ENCODE measurements at regions not wholly inside any gene's neighbourhood (a gene's known extent, or its start where the extent isn't known, plus 50 kb on each side); places are given as distances from the start of the nearest gene placed in this dataset.

DNA sequence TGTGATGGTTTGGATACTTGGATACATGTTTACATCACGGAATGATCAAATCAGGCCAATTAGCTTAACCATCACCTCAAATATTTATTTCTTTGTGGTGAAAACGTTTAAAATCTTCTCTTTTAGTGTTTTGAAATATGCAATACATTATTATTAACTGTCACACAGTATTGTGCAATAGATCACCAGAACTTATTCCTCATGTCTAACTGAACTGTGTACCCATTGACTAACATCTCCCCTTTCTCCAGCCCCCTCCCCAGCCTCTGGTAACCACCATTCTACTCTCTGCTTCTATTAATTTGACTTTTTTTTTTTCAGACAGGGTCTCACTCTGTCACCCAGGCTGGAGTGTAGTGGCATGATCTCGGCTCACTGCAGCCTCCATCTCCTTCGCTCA lies 471.9 kb downstream of the BCOR start (continued):
- TF ChIP-seq EZH2phosphoT487 (IDR thresholded peaks at IDR 0.05; ENCODE audit: borderline replicate concordance, low read depth) (no peak), TEAD4 (IDR thresholded peaks at IDR 0.05; ENCODE audit: borderline replicate concordance, insufficient read depth) (no peak), ELF1 (IDR thresholded peaks at IDR 0.05) (no peak)

DNA sequence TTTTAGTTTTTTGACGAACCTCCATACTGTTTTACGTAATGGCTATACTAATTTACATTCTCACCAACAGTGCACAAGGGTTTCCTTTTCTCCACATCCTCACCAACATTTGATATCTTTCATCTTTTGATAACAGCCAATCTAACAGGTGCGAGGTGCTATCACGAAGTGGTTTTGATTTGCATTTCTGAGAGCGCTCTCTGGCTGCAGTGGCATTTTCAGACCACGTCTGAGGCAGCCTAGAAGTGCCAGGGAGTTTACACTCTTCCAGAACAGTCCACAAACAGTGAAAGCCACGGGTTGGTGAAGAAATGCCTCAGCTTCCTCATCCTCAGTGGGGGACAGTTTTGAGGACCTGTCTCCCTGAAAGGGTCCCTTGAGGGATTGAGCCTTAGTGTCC lies 471.0 kb downstream of the BCOR start:
- no peak overlapping the region for H3K4me3 ChIP-seq (ENCODE audit: low read depth in 2 of 2, low read length in 1 of 2)
- no peaks in the 10 kb centered on the region for H3F3A ChIP-seq (replicated peaks; ENCODE audit: insufficient read depth)
- 27% methylated on average over 7 of the region's 7 CpGs for WGBS (ENCODE audit: low lambda C conversion rate)

DNA sequence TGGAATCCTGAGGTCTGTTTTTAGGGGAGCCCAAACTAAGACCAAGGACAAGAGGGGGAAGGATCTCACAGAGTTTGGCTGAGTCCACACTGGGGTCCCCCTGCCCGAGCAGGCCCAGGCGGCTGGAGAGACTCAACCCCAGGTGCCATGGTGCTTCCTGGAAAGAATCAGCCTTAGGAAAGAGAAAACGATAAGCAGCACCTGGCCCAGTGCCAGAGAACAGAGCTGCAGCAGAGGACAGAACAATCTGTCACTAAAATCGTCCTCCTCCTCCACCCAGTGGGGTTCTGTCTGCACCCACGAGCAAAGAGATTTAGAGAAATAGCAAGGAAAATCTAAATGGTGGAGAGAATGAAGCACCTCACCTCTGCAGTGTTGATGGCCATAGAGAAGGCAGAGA lies 470.5 kb downstream of the BCOR start:
- Histone ChIP-seq H3F3A (replicated peaks; ENCODE audit: insufficient read depth) (no peaks in the 10 kb centered on the region), H3K4me2 (no peak overlapping the region), H3K4me3 (ENCODE audit: low read depth in 2 of 2, low read length in 1 of 2) (no peak overlapping the region), H3K9ac (no peak overlapping the region), H3K27me3 (ENCODE audit: insufficient read depth) (peaks cover 17% of the 10 kb centered on the region; the same call in 1 of the 2 replicates), H3K79me2 (ENCODE audit: insufficient read depth) (no peaks in the 10 kb centered on the region), H3K36me3 (replicated peaks in 1 of 2; ENCODE audit: control insufficient read depth in 1 of 2, insufficient read depth in 2 of 2, low read length in 1 of 2) (no peaks in the 10 kb centered on the region), H3K9me3 (no peaks in the 10 kb centered on the region), H4K20me1 (ENCODE audit: insufficient read depth) (no peaks in the 10 kb centered on the region), H3K27ac (ENCODE audit: low read depth in 2 of 2, low read length in 1 of 2) (peak overlapping the region in 1 of 2 experiments; percentile 3; a peak in 1 of 4 replicates), H2AFZ (ENCODE audit: low read depth) (no peak overlapping the region), H3K9me2 (no peaks in the 10 kb centered on the region), H3K4me1 (ENCODE audit: control insufficient read depth in 1 of 2, insufficient read depth in 2 of 2, low read depth in 1 of 2, low read length in 1 of 2) (peaks cover 0 to 7% of the 10 kb centered on the region in 2 experiments; a peak in 1 of 4 replicates)
- CTCF ChIA-PET, result no interaction called here
- peak; percentile 25 for DNase-seq
- POLR2A ChIA-PET, result no interaction called here
- TF ChIP-seq MEF2A (IDR thresholded peaks at IDR 0.05; ENCODE audit: borderline replicate concordance, low read depth) (no peak), EP300 (IDR thresholded peaks at IDR 0.05; ENCODE audit: borderline replicate concordance in 1 of 2, low read depth in 1 of 2, low read length in 1 of 2) (no peak), EZH2phosphoT487 (IDR thresholded peaks at IDR 0.05; ENCODE audit: borderline replicate concordance, low read depth) (no peak), NFIC (IDR thresholded peaks at IDR 0.05; ENCODE audit: borderline replicate concordance) (no peak), FOSL2 (IDR thresholded peaks at IDR 0.05; ENCODE audit: borderline replicate concordance, low read depth) (no peak), TAF1 (IDR thresholded peaks at IDR 0.05; ENCODE audit: borderline replicate concordance, low read depth, low read length) (no peak), TEAD4 (IDR thresholded peaks at IDR 0.05; ENCODE audit: borderline replicate concordance, insufficient read depth) (no peak), RXRA (IDR thresholded peaks at IDR 0.05; ENCODE audit: borderline replicate concordance, low read depth) (no peak), MXI1 (IDR thresholded peaks at IDR 0.05; ENCODE audit: low read depth, low read length) (no peak), POLR2AphosphoS5 (IDR thresholded peaks at IDR 0.05; ENCODE audit: low read depth, low read length) (no peak), FOXM1 (IDR thresholded peaks at IDR 0.05; ENCODE audit: low read depth) (no peak), CHD2 (IDR thresholded peaks at IDR 0.05; ENCODE audit: low read length, partially characterized antibody) (no peak)
- TF ChIP-seq, protein P1, sequence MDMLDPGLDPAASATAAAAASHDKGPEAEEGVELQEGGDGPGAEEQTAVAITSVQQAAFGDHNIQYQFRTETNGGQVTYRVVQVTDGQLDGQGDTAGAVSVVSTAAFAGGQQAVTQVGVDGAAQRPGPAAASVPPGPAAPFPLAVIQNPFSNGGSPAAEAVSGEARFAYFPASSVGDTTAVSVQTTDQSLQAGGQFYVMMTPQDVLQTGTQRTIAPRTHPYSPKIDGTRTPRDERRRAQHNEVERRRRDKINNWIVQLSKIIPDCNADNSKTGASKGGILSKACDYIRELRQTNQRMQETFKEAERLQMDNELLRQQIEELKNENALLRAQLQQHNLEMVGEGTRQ (IDR thresholded peaks at IDR 0.05; ENCODE audit: borderline replicate concordance, low read depth, low read length), result no peak
- TF ChIP-seq, protein P2, sequence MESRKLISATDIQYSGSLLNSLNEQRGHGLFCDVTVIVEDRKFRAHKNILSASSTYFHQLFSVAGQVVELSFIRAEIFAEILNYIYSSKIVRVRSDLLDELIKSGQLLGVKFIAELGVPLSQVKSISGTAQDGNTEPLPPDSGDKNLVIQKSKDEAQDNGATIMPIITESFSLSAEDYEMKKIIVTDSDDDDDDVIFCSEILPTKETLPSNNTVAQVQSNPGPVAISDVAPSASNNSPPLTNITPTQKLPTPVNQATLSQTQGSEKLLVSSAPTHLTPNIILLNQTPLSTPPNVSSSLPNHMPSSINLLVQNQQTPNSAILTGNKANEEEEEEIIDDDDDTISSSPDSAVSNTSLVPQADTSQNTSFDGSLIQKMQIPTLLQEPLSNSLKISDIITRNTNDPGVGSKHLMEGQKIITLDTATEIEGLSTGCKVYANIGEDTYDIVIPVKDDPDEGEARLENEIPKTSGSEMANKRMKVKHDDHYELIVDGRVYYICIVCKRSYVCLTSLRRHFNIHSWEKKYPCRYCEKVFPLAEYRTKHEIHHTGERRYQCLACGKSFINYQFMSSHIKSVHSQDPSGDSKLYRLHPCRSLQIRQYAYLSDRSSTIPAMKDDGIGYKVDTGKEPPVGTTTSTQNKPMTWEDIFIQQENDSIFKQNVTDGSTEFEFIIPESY (IDR thresholded peaks at IDR 0.05; ENCODE audit: borderline replicate concordance, low read depth), result no peak
- TF ChIP-seq, protein P3, sequence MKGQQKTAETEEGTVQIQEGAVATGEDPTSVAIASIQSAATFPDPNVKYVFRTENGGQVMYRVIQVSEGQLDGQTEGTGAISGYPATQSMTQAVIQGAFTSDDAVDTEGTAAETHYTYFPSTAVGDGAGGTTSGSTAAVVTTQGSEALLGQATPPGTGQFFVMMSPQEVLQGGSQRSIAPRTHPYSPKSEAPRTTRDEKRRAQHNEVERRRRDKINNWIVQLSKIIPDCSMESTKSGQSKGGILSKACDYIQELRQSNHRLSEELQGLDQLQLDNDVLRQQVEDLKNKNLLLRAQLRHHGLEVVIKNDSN (IDR thresholded peaks at IDR 0.05; ENCODE audit: borderline replicate concordance, low read depth), result no peak
- 21% methylated on average over 5 of the region's 5 CpGs for WGBS (ENCODE audit: low lambda C conversion rate)

More for the DNA sequence above, 471.0 kb downstream of the BCOR start:
- peaks cover 17% of the 10 kb centered on the region; the same call in 1 of the 2 replicates for H3K27me3 ChIP-seq (ENCODE audit: insufficient read depth)
- no peak overlapping the region for H3K9ac ChIP-seq
- peaks cover 0 to 7% of the 10 kb centered on the region in 2 experiments; a peak in 1 of 4 replicates for H3K4me1 ChIP-seq (ENCODE audit: control insufficient read depth in 1 of 2, insufficient read depth in 2 of 2, low read depth in 1 of 2, low read length in 1 of 2)
- no peak for DNase-seq
- no peak overlapping the region for H3K27ac ChIP-seq (ENCODE audit: low read depth in 2 of 2, low read length in 1 of 2)
- H3K9me3 ChIP-seq, result no peaks in the 10 kb centered on the region
- H3K4me2 ChIP-seq, result no peak overlapping the region
- POLR2A ChIA-PET, result no interaction called here
- H3K79me2 ChIP-seq (ENCODE audit: insufficient read depth), result no peaks in the 10 kb centered on the region
- H3K36me3 ChIP-seq (replicated peaks in 1 of 2; ENCODE audit: control insufficient read depth in 1 of 2, insufficient read depth in 2 of 2, low read length in 1 of 2), result no peaks in the 10 kb centered on the region
- CTCF ChIA-PET, result no interaction called here
- H4K20me1 ChIP-seq (ENCODE audit: insufficient read depth), result no peaks in the 10 kb centered on the region
- no peak for TF ChIP-seq ELF1 (IDR thresholded peaks at IDR 0.05)
- TF ChIP-seq, protein P1 (IDR thresholded peaks at IDR 0.05; ENCODE audit: borderline replicate concordance, low read depth, low read length), result no peak
- no peaks in the 10 kb centered on the region for H3K9me2 ChIP-seq
- no peak overlapping the region for H2AFZ ChIP-seq (ENCODE audit: low read depth)
